IPS-18a (cell line): ENCODE measurements at regions not wholly inside any gene's neighbourhood (a gene's known extent, or its start where the extent isn't known, plus 50 kb on each side); places are given as distances from the start of the nearest gene placed in this dataset.

Experiments
- H3K27ac ChIP-seq: one replicate; pipeline ENCODE4 v1.5.1; 2013; ENCODE audit warnings: low read length
- H3K27me3 ChIP-seq: one replicate; pipeline ENCODE4 v1.6.1; 2013; ENCODE audit warnings: mild to moderate bottlenecking, low read length; ENCODE audit not compliant: control insufficient read depth, insufficient read depth
- H3K36me3 ChIP-seq: one replicate; pipeline ENCODE4 v1.6.1; 2013; ENCODE audit warnings: low read depth, low read length; ENCODE audit not compliant: control insufficient read depth
- H3K4me1 ChIP-seq: one replicate; pipeline ENCODE4 v1.6.1; 2013; ENCODE audit warnings: low read depth, low read length; ENCODE audit not compliant: control insufficient read depth
- H3K4me3 ChIP-seq: one replicate; pipeline ENCODE4 v1.5.1; 2013; ENCODE audit warnings: low read length
- H3K9ac ChIP-seq: one replicate; pipeline ENCODE4 v1.6.1; 2013; ENCODE audit warnings: mild to moderate bottlenecking, low read length, moderate library complexity
- H3K9me3 ChIP-seq: one replicate; pipeline ENCODE4 v1.6.1; 2013; ENCODE audit warnings: low read depth, low read length; ENCODE audit not compliant: control insufficient read depth

DNA sequence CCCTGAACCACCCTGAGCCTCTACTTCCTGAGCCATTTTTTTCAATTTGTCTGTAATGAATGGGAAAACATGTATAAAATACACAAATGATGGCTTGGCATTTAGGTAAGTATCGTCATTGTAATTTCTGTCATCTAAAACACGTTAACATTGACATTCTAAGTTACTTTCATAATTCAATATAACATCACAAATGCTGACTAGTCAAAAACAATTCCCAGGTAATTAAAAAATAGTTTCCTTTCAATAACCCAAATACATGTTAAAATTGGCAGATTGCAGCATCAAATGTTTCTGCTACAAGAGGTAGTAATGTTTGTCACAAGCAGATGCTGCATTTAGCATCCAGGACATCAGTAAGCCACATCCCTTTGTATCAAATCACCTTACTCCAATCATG, 776.4 kb downstream of the KCTD16 start:
- Histone ChIP-seq H3K36me3 (no peaks in the 10 kb centered on the region), H3K4me1 (peaks cover 4% of the 10 kb centered on the region), H3K9me3 (no peaks in the 10 kb centered on the region), H3K27me3 (no peaks in the 10 kb centered on the region), H3K9ac (no peak overlapping the region), H3K4me3 (no peak overlapping the region), H3K27ac (no peak overlapping the region)

DNA sequence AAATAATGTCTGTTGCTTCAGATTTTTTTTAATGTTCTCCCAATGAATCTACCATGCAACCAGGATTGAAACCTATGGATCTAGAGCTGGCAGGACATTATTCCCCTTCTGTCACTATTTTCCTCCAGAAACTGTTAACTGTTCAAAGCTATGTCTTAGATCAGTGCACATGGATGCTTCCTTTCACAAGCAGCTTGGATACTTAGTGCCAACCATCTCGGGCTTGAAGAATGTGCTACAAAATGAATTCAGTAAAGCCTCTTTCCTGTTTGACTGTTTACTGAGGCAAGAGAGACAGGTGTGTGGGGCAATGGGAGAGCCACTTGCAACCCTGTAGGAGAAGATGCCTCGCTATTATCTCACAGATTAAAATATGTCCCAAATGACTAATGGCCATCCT, 774.8 kb downstream of the KCTD16 start:
- H3K4me3 ChIP-seq, result no peak overlapping the region
- H3K9ac ChIP-seq, result no peak overlapping the region
- no peaks in the 10 kb centered on the region for H3K9me3 ChIP-seq
- H3K36me3 ChIP-seq, result no peaks in the 10 kb centered on the region
- peaks cover 4% of the 10 kb centered on the region for H3K4me1 ChIP-seq
- no peak overlapping the region for H3K27ac ChIP-seq
- no peaks in the 10 kb centered on the region for H3K27me3 ChIP-seq

DNA sequence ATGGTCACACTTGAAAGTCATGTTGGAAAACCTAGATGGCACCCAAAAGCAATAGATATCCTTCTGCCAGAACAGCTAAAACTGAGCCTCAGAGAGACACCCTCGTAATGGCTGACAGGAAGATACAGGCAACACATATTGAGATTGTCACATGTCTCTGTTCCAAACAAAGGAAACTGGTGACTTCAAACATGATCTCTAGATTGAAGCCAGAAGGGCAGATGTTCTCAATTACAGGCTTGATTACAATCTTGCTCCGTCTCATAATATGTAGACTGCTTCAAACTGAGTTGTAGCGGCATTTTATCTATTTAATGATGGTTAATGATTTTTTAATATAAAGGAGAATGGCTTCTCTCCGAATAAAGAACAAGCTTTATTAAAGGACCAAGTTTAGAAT, 774.3 kb downstream of the KCTD16 start:
- Histone ChIP-seq H3K4me1 (peaks cover 4% of the 10 kb centered on the region), H3K27me3 (no peaks in the 10 kb centered on the region), H3K4me3 (no peak overlapping the region), H3K27ac (no peak overlapping the region), H3K9me3 (no peaks in the 10 kb centered on the region), H3K9ac (no peak overlapping the region), H3K36me3 (no peaks in the 10 kb centered on the region)

DNA sequence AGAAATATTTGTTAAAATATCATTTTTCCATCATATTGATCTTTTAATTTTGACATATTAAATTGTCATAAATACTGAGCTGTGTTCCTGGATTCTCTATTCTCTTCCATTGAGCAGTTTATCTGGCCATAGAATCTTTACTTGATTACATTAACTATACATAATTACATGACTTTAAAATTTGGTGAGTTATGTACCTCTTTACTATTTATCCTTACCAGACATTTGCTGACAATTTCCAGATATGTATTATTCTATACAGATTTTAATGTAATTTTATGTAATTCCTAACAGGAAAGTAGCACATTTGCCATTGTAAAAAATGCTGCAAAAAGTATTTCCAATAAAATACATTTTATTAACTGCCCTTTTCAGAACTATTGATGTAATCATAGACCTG, 770.3 kb downstream of the KCTD16 start:
- Histone ChIP-seq H3K9ac (no peak overlapping the region), H3K27ac (no peak overlapping the region), H3K9me3 (no peaks in the 10 kb centered on the region), H3K4me3 (no peak overlapping the region), H3K4me1 (peaks cover 4% of the 10 kb centered on the region), H3K27me3 (no peaks in the 10 kb centered on the region), H3K36me3 (no peaks in the 10 kb centered on the region)

DNA sequence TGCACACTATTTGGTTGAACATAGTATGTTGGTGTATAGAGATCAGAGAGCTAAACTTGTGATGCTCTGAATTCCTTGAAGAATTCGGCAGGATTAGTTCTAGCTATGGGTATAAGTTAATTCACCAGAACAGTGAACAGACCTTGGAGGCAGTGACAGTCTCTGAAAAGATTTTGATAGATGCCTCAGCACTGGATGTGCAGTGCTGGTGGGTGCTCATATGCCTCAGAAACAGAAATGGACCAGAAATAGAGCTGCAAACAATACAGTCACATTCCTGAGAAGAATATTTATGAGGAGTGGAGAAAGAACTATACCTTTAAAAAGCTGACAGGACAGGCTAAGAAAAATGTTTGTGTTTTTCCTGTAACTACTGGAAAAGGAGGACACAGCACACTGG, 747.7 kb downstream of the KCTD16 start:
- no peaks in the 10 kb centered on the region for H3K9me3 ChIP-seq
- no peaks in the 10 kb centered on the region for H3K36me3 ChIP-seq

DNA sequence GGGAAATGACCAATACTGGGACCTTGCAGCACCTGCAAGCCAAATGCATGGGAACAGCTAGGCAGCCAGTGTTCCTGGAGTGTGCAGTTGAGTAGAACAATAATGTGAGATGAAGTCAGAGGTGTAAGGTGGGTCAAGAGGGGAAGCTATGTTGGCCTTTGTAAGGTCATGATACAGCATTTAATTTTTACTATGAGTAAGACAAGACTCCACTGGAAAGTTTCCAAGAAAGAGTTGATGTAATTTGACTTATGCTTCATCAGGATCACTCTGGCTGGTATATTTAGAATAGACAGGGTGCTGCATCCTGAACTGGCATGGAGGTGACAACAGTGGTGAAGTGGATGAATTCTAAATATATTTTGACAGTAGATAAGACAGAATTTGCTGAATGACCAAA, 744.8 kb downstream of the KCTD16 start:
- no peaks in the 10 kb centered on the region for H3K27me3 ChIP-seq
- H3K4me3 ChIP-seq, result no peak overlapping the region
- H3K9me3 ChIP-seq, result no peaks in the 10 kb centered on the region
- no peaks in the 10 kb centered on the region for H3K36me3 ChIP-seq
- no peaks in the 10 kb centered on the region for H3K4me1 ChIP-seq
- no peak overlapping the region for H3K27ac ChIP-seq
- H3K9ac ChIP-seq, result no peak overlapping the region

More for the DNA sequence above, 747.7 kb downstream of the KCTD16 start:
- no peak overlapping the region for H3K9ac ChIP-seq
- no peaks in the 10 kb centered on the region for H3K4me1 ChIP-seq
- H3K4me3 ChIP-seq, result no peak overlapping the region
- no peaks in the 10 kb centered on the region for H3K27me3 ChIP-seq
- no peak overlapping the region for H3K27ac ChIP-seq

DNA sequence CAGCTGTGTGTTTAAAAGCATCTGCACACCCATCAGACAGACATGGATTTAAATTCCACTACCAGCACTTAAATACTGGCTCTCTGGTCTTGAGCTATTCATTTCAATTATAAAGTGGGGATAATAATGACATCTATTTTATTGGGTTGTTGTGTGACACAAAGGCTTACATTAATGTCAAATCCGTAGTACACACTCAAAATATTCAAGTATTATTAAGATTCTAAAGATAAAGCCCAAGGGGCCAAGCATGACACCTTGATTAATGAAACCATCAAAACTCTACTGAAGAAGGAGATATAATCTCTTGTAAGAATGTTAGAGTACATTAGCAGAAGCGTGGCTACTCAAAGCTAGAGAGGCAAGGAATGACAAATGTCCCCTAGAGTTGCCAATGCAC, 743.0 kb downstream of the KCTD16 start:
- H3K27me3 ChIP-seq, result no peaks in the 10 kb centered on the region

DNA sequence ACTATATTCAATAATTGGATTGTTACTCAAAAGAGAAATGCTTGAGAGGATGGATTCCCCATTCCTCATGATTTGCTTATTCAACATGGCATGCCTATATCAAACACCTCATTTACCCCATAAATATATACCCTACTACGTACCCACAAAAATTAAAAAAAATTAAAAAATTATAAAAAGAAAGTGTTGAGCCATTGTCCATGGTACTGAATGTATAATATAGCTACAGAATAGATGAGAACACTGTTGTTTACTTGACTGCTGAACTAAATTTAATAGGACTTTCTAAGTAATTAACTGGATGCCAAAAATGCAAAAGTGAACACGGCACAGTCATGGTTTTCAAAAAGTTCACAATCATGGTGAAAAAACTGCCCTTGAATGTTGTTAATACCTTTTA, 725.8 kb downstream of the KCTD16 start:
- Histone ChIP-seq H3K4me3 (no peak overlapping the region), H3K27me3 (no peaks in the 10 kb centered on the region), H3K27ac (no peak overlapping the region), H3K9ac (no peak overlapping the region), H3K9me3 (no peaks in the 10 kb centered on the region), H3K36me3 (no peaks in the 10 kb centered on the region), H3K4me1 (no peaks in the 10 kb centered on the region)

More for the DNA sequence above, 743.0 kb downstream of the KCTD16 start:
- no peaks in the 10 kb centered on the region for H3K4me1 ChIP-seq
- H3K9ac ChIP-seq, result no peak overlapping the region
- no peak overlapping the region for H3K27ac ChIP-seq
- H3K36me3 ChIP-seq, result no peaks in the 10 kb centered on the region
- H3K9me3 ChIP-seq, result no peaks in the 10 kb centered on the region
- H3K4me3 ChIP-seq, result no peak overlapping the region

DNA sequence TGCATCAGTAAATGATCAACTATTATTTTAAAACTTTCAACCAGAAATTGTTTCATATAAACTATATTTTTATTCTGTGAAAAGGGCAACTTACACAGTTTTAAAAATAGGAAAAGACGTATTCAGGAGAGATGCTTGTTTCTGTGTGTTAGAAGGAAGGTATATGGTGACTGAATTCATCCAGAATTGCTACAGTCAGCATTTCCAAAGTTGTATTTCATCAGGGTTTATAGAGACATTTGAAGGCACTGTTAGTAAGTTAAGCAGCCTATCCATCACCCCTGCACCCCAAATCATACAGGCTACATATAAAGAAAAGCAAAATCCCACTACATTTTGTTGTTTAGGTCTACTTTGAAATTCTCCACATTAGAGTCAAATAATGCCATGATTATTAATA, 716.0 kb downstream of the KCTD16 start:
- no peaks in the 10 kb centered on the region for H3K4me1 ChIP-seq

DNA sequence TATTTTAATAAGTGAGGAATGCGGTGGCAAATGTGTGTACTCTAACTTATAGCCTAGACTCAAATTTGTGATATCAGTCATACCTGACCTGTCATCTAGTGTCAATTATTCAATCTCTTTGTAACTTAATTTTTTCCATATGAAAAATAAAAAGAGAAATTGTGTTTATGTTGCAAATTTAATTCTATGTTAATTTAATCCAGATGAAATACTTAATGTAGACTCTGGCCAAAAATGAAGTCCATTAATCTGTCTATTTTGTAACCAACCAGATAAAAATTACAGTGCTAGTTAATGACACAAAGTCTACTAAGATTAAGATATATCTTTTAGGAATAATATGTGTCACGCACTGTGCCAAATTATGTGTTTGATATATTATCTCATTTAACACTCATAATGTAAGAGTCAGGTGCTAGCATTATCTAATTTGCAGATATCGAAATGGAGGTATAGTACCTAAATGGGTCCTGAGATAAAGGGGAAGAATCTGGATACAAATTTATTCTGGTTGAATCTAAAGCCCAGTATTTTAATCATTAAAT, 712.1 kb downstream of the KCTD16 start:
- H3K9me3 ChIP-seq, result no peaks in the 10 kb centered on the region
- no peak overlapping the region for H3K4me3 ChIP-seq
- H3K9ac ChIP-seq, result no peak overlapping the region
- no peak overlapping the region for H3K27ac ChIP-seq
- no peaks in the 10 kb centered on the region for H3K4me1 ChIP-seq
- H3K36me3 ChIP-seq, result no peaks in the 10 kb centered on the region
- no peaks in the 10 kb centered on the region for H3K27me3 ChIP-seq

More for the DNA sequence above, 716.0 kb downstream of the KCTD16 start:
- no peaks in the 10 kb centered on the region for H3K36me3 ChIP-seq
- H3K27me3 ChIP-seq, result no peaks in the 10 kb centered on the region
- H3K9me3 ChIP-seq, result no peaks in the 10 kb centered on the region
- H3K9ac ChIP-seq, result no peak overlapping the region
- H3K27ac ChIP-seq, result no peak overlapping the region
- H3K4me3 ChIP-seq, result no peak overlapping the region

DNA sequence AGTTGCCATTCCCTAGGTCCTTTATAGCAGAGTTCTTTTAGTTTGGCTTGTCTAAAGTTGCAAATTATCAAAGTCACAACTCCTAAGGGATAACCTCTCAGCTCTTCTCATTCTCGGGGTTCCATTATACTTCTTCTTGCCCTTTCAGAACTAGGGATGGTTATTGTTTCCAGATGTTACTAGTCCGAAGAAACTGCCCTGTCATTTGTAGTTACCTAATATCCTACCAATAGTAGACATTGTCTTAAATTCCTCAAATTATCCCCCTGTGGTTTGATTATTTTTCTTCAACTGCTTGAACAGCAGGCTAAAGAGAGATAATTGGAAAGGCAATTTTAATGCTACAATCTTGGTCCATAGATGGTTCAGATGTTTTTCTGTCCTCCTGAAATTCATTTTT, 709.8 kb downstream of the KCTD16 start:
- Histone ChIP-seq H3K36me3 (no peaks in the 10 kb centered on the region), H3K4me3 (no peak overlapping the region), H3K9me3 (no peaks in the 10 kb centered on the region), H3K27me3 (no peaks in the 10 kb centered on the region), H3K4me1 (no peaks in the 10 kb centered on the region), H3K9ac (no peak overlapping the region), H3K27ac (no peak overlapping the region)

DNA sequence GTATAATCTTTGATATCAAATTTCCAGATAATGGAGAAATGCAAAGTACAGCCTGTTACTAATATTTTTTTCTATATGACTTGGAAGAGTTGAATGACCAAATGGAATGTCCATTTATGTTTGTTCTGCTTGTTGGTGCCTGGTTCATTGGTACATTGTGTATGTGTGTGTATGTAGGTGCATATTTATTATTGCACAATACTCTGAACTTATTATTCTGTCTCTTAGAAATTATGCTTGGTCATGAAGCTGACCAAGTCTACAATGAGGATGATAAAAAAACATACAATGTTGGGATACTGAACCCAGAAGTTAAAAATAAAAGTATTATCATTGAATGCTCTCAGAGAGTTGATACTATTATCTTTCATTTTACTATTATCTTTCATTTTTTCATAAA, 706.3 kb downstream of the KCTD16 start:
- Histone ChIP-seq H3K36me3 (no peaks in the 10 kb centered on the region), H3K4me1 (no peaks in the 10 kb centered on the region), H3K9me3 (no peaks in the 10 kb centered on the region), H3K9ac (no peak overlapping the region), H3K27me3 (no peaks in the 10 kb centered on the region), H3K4me3 (no peak overlapping the region), H3K27ac (no peak overlapping the region)
